HFFc6 (cell line): ENCODE measurements at regions not wholly inside any gene's neighbourhood (a gene's known extent, or its start where the extent isn't known, plus 50 kb on each side); places are given as distances from the start of the nearest gene placed in this dataset.

ENCODE experiments used
- DNase-seq: peaks from one replicate; pipeline ENCODE4 v3.0.0-alpha.2; 2018
- H3K27ac Mint-ChIP-seq: 2 replicates; pipeline ENCODE4 v1.8.0; 2020; ENCODE audit warnings: mild to moderate bottlenecking, mixed read lengths
- H3K27me3 Mint-ChIP-seq: 2 replicates; pipeline ENCODE4 v1.8.0; 2021; ENCODE audit warnings: mild to moderate bottlenecking, moderate library complexity, mixed read lengths; ENCODE audit not compliant: insufficient read depth
- H3K36me3 Mint-ChIP-seq: 2 replicates; pipeline ENCODE4 v1.8.0; 2021; ENCODE audit warnings: low read depth, mixed read lengths
- H3K4me1 Mint-ChIP-seq: 2 replicates; pipeline ENCODE4 v1.8.0; 2020; ENCODE audit warnings: low read depth, mixed read lengths
- H3K4me3 Mint-ChIP-seq: 2 replicates; pipeline ENCODE4 v1.8.0; 2020; ENCODE audit warnings: mild to moderate bottlenecking, moderate library complexity, mixed read lengths
- H3K9me3 Mint-ChIP-seq: 2 replicates; pipeline ENCODE4 v1.8.0; 2020; ENCODE audit warnings: mild to moderate bottlenecking, mixed read lengths
- CTCF ChIP-seq: fragments of 200-600 bp; sonication (generic); IDR thresholded peaks from 2 replicates; pipeline ENCODE4 v1.5.0; 2021; ENCODE audit warnings: antibody characterized with exemption, mild to moderate bottlenecking

- Mint-ChIP-seq H3K27me3 (peaks cover 37% of the 10 kb centered on the region), H3K4me3 (no peak overlapping the region), H3K36me3 (no peaks in the 10 kb centered on the region), H3K27ac (no peak overlapping the region), H3K9me3 (no peaks in the 10 kb centered on the region), H3K4me1 (no peaks in the 10 kb centered on the region)
- no peak for DNase-seq
- TF ChIP-seq CTCF, result no peak
Measured at GRCh38 chr2:100660851-100661584, 98.2 kb downstream of the PDCL3 start.

- H3K4me1 Mint-ChIP-seq, result no peaks in the 10 kb centered on the region
- H3K9me3 Mint-ChIP-seq, result no peaks in the 10 kb centered on the region
- no peak overlapping the region for H3K27ac Mint-ChIP-seq
- no peak for TF ChIP-seq CTCF
- H3K4me3 Mint-ChIP-seq, result no peak overlapping the region
- DNase-seq, result no peak
- no peaks in the 10 kb centered on the region for H3K36me3 Mint-ChIP-seq
- peaks cover 39% of the 10 kb centered on the region for H3K27me3 Mint-ChIP-seq
Measured at GRCh38 chr2:100662866-100663265, 100.1 kb downstream of the PDCL3 start.

GRCh38 chr2:100664021-100664755, 101.4 kb downstream of the PDCL3 start:
- H3K9me3 Mint-ChIP-seq, result no peaks in the 10 kb centered on the region
- peaks cover 47% of the 10 kb centered on the region for H3K27me3 Mint-ChIP-seq
- H3K4me1 Mint-ChIP-seq, result no peaks in the 10 kb centered on the region
- no peak overlapping the region for H3K4me3 Mint-ChIP-seq
- no peaks in the 10 kb centered on the region for H3K36me3 Mint-ChIP-seq
- no peak overlapping the region for H3K27ac Mint-ChIP-seq
- TF ChIP-seq CTCF, result no peak
- no peak for DNase-seq

GRCh38 chr2:100664756-100665101, 101.9 kb downstream of the PDCL3 start:
- Mint-ChIP-seq H3K9me3 (no peaks in the 10 kb centered on the region), H3K4me1 (no peaks in the 10 kb centered on the region), H3K27ac (no peak overlapping the region), H3K4me3 (no peak overlapping the region), H3K36me3 (no peaks in the 10 kb centered on the region), H3K27me3 (peaks cover 49% of the 10 kb centered on the region)
- no peak for DNase-seq
- TF ChIP-seq CTCF, result no peak

GRCh38 chr2:100666996-100667395, 104.2 kb downstream of the PDCL3 start:
- no peaks in the 10 kb centered on the region for H3K4me1 Mint-ChIP-seq
- DNase-seq, result no peak
- no peaks in the 10 kb centered on the region for H3K9me3 Mint-ChIP-seq
- H3K4me3 Mint-ChIP-seq, result no peak overlapping the region
- no peak overlapping the region for H3K27ac Mint-ChIP-seq
- peaks cover 56% of the 10 kb centered on the region for H3K27me3 Mint-ChIP-seq
- TF ChIP-seq CTCF, result no peak
- H3K36me3 Mint-ChIP-seq, result no peaks in the 10 kb centered on the region
